Esophagus muscularis mucosa (tissue), 4 donors: ENCODE measurements at regions not wholly inside any gene's neighbourhood (a gene's known extent, or its start where the extent isn't known, plus 50 kb on each side); places are given as distances from the start of the nearest gene placed in this dataset.

ENCODE experiments used
- DNase-seq: peaks from one replicate; pipeline ENCODE4 v3.0.0-alpha.2; 2017; ENCODE audit errors: extremely low spot score
- H3K27ac ChIP-seq, 4 donors: fragments of 200-600 bp; sonication (generic); replicated peaks in 1 of 4; 1 replicate in 3 of 4; 2 replicates in 1 of 4; pipeline ENCODE4 v1.5.1; 2016 to 2019; ENCODE audit warnings: mild to moderate bottlenecking in 1 of 4
- H3K27me3 ChIP-seq, 4 donors: fragments of 200-600 bp; sonication (generic); one replicate each; pipeline versions ENCODE4 v1.5.1 to v1.6.0; 2016 to 2019
- H3K36me3 ChIP-seq, 4 donors: fragments of 200-600 bp; sonication (generic); one replicate each; pipeline ENCODE4 v1.5.1; 2016 to 2019
- H3K4me1 ChIP-seq, 4 donors: fragments of 200-600 bp; sonication (generic); one replicate each; pipeline ENCODE4 v1.5.1; 2016 to 2019
- H3K4me3 ChIP-seq, 4 donors: fragments of 200-600 bp; sonication (generic); 1 replicate in 2 of 4; 2 replicates in 2 of 4; pipeline ENCODE4 v1.5.1; 2016 to 2019; ENCODE audit warnings: mild to moderate bottlenecking in 4 of 4, moderate library complexity in 1 of 4
- H3K9me3 ChIP-seq, 4 donors: fragments of 200-600 bp; sonication (generic); 1 replicate in 3 of 4; 2 replicates in 1 of 4; pipeline ENCODE4 v1.5.1; 2016 to 2019
- EP300 ChIP-seq: sonication (generic); formaldehyde crosslinking; IDR thresholded peaks from one replicate; pipeline ENCODE4 v1.6.1; 2017; ENCODE audit warnings: antibody characterized with exemption
- POLR2A ChIP-seq: fragments of 450-650 bp; IDR thresholded peaks from one replicate; pipeline ENCODE4 v1.6.1; 2017; ENCODE audit warnings: antibody characterized with exemption, moderate library complexity, mild to moderate bottlenecking, low read depth
- POLR2AphosphoS5 ChIP-seq, 2 donors: sonication (generic); formaldehyde crosslinking; IDR thresholded peaks; one replicate each; pipeline ENCODE4 v1.6.1; 2017; ENCODE audit warnings: antibody characterized with exemption in 2 of 2
- WGBS: methylation state at CpG from one replicate; pipeline ENCODE4 v1.1.5; 2018; 5-methylcytosine and 5-hydroxymethylcytosine counted together
- intact Hi-C: fragments of 100-400 bp; cut with DNase I; formaldehyde crosslinking; loops from one replicate; pipeline ENCODE4 v1.15.1; 2023
- TF ChIP-seq, protein P1 (sequence below), 3 experiments: fragments of 200-600 bp in 2 of 3; fragments of 450-650 bp in 1 of 3; sonication (generic) in 2 of 3; IDR thresholded peaks; one replicate each; pipeline ENCODE4 v1.5.1; 2017 to 2019; ENCODE audit warnings: antibody characterized with exemption in 3 of 3, mild to moderate bottlenecking in 2 of 3, moderate library complexity in 1 of 3

- Histone ChIP-seq H3K27me3 (no peaks in the 10 kb centered on the region), H3K4me3 (no peak overlapping the region), H3K4me1 (peaks cover 13 to 41% (median 34%) of the 10 kb centered on the region in 4 donors), H3K9me3 (peaks cover 0 to 7% (median 2%) of the 10 kb centered on the region in 4 donors), H3K27ac (no peak overlapping the region), H3K36me3 (no peaks in the 10 kb centered on the region)
- intact Hi-C loops, result no loop called here
- TF ChIP-seq POLR2A (no peak), EP300 (no peak), POLR2AphosphoS5 (IDR thresholded peaks at IDR 0.05) (no peak)
- TF ChIP-seq, protein P1, sequence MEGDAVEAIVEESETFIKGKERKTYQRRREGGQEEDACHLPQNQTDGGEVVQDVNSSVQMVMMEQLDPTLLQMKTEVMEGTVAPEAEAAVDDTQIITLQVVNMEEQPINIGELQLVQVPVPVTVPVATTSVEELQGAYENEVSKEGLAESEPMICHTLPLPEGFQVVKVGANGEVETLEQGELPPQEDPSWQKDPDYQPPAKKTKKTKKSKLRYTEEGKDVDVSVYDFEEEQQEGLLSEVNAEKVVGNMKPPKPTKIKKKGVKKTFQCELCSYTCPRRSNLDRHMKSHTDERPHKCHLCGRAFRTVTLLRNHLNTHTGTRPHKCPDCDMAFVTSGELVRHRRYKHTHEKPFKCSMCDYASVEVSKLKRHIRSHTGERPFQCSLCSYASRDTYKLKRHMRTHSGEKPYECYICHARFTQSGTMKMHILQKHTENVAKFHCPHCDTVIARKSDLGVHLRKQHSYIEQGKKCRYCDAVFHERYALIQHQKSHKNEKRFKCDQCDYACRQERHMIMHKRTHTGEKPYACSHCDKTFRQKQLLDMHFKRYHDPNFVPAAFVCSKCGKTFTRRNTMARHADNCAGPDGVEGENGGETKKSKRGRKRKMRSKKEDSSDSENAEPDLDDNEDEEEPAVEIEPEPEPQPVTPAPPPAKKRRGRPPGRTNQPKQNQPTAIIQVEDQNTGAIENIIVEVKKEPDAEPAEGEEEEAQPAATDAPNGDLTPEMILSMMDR (IDR thresholded peaks at IDR 0.05), result no peak
- 81% methylated on average over 4 of the region's 4 CpGs for WGBS
- no peak for DNase-seq
These were observed 126.7 kb upstream of the ZMIZ1 start for GRCh38 chr10:78942091-78942501.

GRCh38 chr10:78944723-78945312 lies 123.9 kb upstream of the ZMIZ1 start:
- intact Hi-C loops, result no loop called here
- peak overlapping the region in 3 of 4 donors; percentile 13 to 39 (median 30) for H3K27ac ChIP-seq

GRCh38 chr10:78945838-78946237 lies 122.9 kb upstream of the ZMIZ1 start:
- TF ChIP-seq, protein P1 (IDR thresholded peaks at IDR 0.05), result no peak
- TF ChIP-seq EP300 (no peak), POLR2AphosphoS5 (IDR thresholded peaks at IDR 0.05) (no peak), POLR2A (no peak)
- intact Hi-C loops, result no loop called here
- Histone ChIP-seq H3K4me1 (peaks cover 7 to 25% (median 22%) of the 10 kb centered on the region in 4 donors), H3K4me3 (no peak overlapping the region), H3K27ac (no peak overlapping the region), H3K36me3 (no peaks in the 10 kb centered on the region), H3K27me3 (no peaks in the 10 kb centered on the region), H3K9me3 (peaks cover 0 to 7% (median 2%) of the 10 kb centered on the region in 4 donors)
- no peak for DNase-seq
- 98% methylated on average over 4 of the region's 4 CpGs for WGBS

More at GRCh38 chr10:78944723-78945312, 123.9 kb upstream of the ZMIZ1 start:
- no peak for DNase-seq
- no peak for TF ChIP-seq POLR2A
- peak; percentile 13 to 41 for TF ChIP-seq POLR2AphosphoS5 (IDR thresholded peaks at IDR 0.05)
- H3K4me3 ChIP-seq, result no peak overlapping the region
- peaks cover 7 to 25% (median 22%) of the 10 kb centered on the region in 4 donors for H3K4me1 ChIP-seq
- peaks cover 0 to 7% (median 2%) of the 10 kb centered on the region in 4 donors for H3K9me3 ChIP-seq
- no peaks in the 10 kb centered on the region for H3K36me3 ChIP-seq
- WGBS, result 54% methylated on average over 3 of the region's 3 CpGs
- H3K27me3 ChIP-seq, result no peaks in the 10 kb centered on the region

- no peaks in the 10 kb centered on the region for H3K36me3 ChIP-seq
- no peak overlapping the region for H3K27ac ChIP-seq
- WGBS, result 75% methylated on average over 6 of the region's 6 CpGs
- no peak for DNase-seq
- no peaks in the 10 kb centered on the region for H3K27me3 ChIP-seq
- TF ChIP-seq POLR2A, result no peak
- no peak for TF ChIP-seq EP300
- TF ChIP-seq POLR2AphosphoS5 (IDR thresholded peaks at IDR 0.05), result no peak
- TF ChIP-seq, protein P1 (IDR thresholded peaks at IDR 0.05), result no peak
- H3K4me3 ChIP-seq, result no peak overlapping the region
- peaks cover 0 to 7% (median 2%) of the 10 kb centered on the region in 4 donors for H3K9me3 ChIP-seq
- H3K4me1 ChIP-seq, result peaks cover 7 to 32% (median 28%) of the 10 kb centered on the region in 4 donors
- intact Hi-C loops, result no loop called here
These were observed 121.5 kb upstream of the ZMIZ1 start for GRCh38 chr10:78947226-78947625.

DNA sequence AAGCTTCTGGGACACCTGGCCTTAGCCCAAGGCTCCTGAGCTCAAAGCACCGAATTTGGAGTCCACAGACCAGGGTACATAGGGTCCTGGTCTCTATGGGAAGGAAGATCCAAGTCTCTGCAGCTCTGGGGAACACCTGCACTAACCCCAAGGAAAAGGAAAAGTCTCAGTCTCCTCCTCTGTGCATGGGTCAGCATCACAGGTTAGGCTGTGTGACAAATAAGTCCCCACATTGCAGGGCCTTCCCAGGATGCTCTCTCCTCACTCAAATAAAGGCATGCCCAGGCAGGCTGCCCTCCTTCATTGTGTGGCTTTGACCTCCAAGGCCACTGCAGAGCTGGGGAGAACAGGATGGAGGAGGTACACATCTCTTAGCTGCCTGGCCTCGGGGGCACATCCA lies 121.0 kb upstream of the ZMIZ1 start:
- intact Hi-C loops, result no loop called here
- no peak for DNase-seq
- H3K4me1 ChIP-seq, result peaks cover 7 to 34% (median 30%) of the 10 kb centered on the region in 4 donors
- no peaks in the 10 kb centered on the region for H3K27me3 ChIP-seq
- WGBS, result 80% methylated on average over 2 of the region's 2 CpGs
- peaks cover 0 to 7% (median under 1%) of the 10 kb centered on the region in 4 donors for H3K9me3 ChIP-seq
- no peak for TF ChIP-seq EP300
- TF ChIP-seq POLR2AphosphoS5 (IDR thresholded peaks at IDR 0.05), result no peak
- no peak for TF ChIP-seq POLR2A
- H3K36me3 ChIP-seq, result no peaks in the 10 kb centered on the region
- no peak overlapping the region for H3K4me3 ChIP-seq
- no peak overlapping the region for H3K27ac ChIP-seq
